WI38 (cell line): ENCODE measurements at regions not wholly inside any gene's neighbourhood (a gene's known extent, or its start where the extent isn't known, plus 50 kb on each side); places are given as distances from the start of the nearest gene placed in this dataset.

Source experiments
- H3K4me3 ChIP-seq: 2 replicates; pipeline ENCODE4 v1.5.1; 2011; ENCODE audit warnings: low read depth, mild to moderate bottlenecking, control low read depth, low read length
- CTCF ChIP-seq: IDR thresholded peaks from 2 replicates; pipeline ENCODE4 v1.5.1; 2012; ENCODE audit warnings: low read depth, mild to moderate bottlenecking, control low read depth, low read length

- no peak overlapping the region for H3K4me3 ChIP-seq
- TF ChIP-seq CTCF, result no peak
Observed at GRCh38 chr4:71864380-71864779, 80.5 kb upstream of the GC start.

- H3K4me3 ChIP-seq, result no peak overlapping the region
- no peak for TF ChIP-seq CTCF
Observed at GRCh38 chr4:71866212-71866885, 82.5 kb upstream of the GC start.

- H3K4me3 ChIP-seq, result no peak overlapping the region
- TF ChIP-seq CTCF, result no peak
Observed at GRCh38 chr4:71867598-71867997, 83.7 kb upstream of the GC start.

DNA sequence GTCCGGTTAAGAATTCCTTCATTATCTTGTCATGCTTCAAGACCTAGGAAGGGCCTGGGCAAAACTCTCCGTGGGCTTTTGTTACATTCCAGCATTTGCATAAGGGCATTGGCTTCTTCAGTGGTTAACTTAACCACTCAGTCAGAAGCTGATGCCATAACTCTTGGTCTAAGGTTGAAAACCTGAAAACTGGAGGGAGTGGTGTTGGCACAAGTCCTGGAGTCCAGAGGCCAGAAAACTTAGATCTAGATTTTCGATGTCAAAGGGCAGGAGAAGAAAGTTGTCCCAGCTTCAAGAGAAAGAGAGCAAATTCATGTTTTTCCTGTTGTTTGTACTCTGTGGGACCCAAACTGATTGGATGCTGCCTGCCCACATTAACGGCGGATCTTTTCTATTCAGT, 86.6 kb upstream of the GC start:
- no peak for TF ChIP-seq CTCF
- H3K4me3 ChIP-seq, result no peak overlapping the region

DNA sequence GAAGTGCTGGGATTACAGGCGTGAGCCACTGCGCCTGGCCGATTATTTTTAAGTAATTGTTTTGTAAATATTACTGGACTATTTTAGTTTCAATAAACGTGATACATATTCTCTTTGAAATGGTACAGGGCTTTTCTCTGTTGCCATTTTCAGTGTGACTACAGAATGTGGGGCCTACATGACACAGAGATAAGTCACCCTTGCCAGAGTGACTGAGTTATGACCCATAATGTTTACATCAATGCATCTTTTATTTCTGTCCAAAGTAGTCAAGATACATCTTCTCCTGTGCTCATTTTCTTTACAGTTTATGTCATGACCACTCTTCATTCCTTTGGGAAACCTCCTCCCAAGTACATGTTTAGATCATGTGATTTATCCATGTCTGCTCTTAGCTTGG, 88.3 kb upstream of the GC start:
- no peak overlapping the region for H3K4me3 ChIP-seq
- TF ChIP-seq CTCF, result no peak

GRCh38 chr4:71872767-71873415, 89.0 kb upstream of the GC start:
- TF ChIP-seq CTCF, result no peak
- H3K4me3 ChIP-seq, result no peak overlapping the region

DNA sequence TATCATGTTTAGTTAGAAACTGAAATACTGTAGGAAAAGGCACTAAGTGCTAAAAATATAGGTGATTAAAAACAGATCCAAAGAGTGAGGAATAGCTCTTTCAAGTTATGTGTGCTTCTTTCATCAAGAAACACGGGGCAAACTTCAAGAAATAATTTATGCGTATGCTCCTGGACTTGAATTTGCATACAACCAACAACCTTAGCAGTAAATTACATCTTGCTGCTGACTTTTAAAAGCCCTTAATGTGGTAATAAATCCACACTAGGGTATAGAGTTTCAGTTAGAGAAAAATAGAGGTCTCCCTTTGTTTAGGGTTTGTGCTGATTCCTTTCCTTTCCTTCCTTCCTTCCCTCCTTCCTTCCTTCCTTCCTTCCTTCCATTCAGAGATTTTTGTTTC, 94.5 kb upstream of the GC start:
- no peak overlapping the region for H3K4me3 ChIP-seq

More for the DNA sequence above, 94.5 kb upstream of the GC start:
- TF ChIP-seq CTCF, result no peak
